CD4-positive, CD25-positive, alpha-beta regulatory T cell (primary cell): ENCODE measurements at regions not wholly inside any gene's neighbourhood (a gene's known extent, or its start where the extent isn't known, plus 50 kb on each side); places are given as distances from the start of the nearest gene placed in this dataset.

Source experiments
- ATAC-seq, 2 donors: fragments of 150-1000 bp; cut with Tn5 transposase; one replicate each; pipeline ENCODE4 v1.10.0; 2021; ENCODE audit warnings: low read depth in 2 of 2, moderate number of reproducible peaks in 2 of 2, moderate library complexity in 1 of 2
- DNase-seq, 3 donors: peaks; one replicate each; pipeline versions ENCODE4 v3.0.0 to v3.0.0-alpha.2; 2012 to 2022; ENCODE audit warnings: mixed read lengths in 1 of 3
- H3K27ac ChIP-seq: one replicate; pipeline ENCODE4 v1.7.0; 2013; ENCODE audit warnings: mild to moderate bottlenecking, low read length; ENCODE audit not compliant: insufficient read depth, poor library complexity, severe bottlenecking
- H3K27me3 ChIP-seq: one replicate; pipeline ENCODE4 v1.7.0; 2013; ENCODE audit warnings: low read length; ENCODE audit not compliant: control insufficient read depth, insufficient read depth
- H3K36me3 ChIP-seq: one replicate; pipeline ENCODE4 v1.7.0; 2013; ENCODE audit warnings: mild to moderate bottlenecking, low read length, moderate library complexity; ENCODE audit not compliant: control insufficient read depth, insufficient read depth
- H3K4me1 ChIP-seq: 2 replicates; pipeline ENCODE4 v1.7.0; 2013; ENCODE audit warnings: mild to moderate bottlenecking, low read length; ENCODE audit not compliant: insufficient read depth, control insufficient read depth, poor library complexity, severe bottlenecking
- H3K4me3 ChIP-seq: one replicate; pipeline ENCODE4 v1.7.0; 2013; ENCODE audit warnings: low read depth, mild to moderate bottlenecking, low read length, moderate library complexity
- H3K9me3 ChIP-seq, 2 experiments: 1 replicate in 1 of 2; 2 replicates in 1 of 2; pipeline ENCODE4 v1.7.0; 2013; ENCODE audit warnings: low read length in 2 of 2, mild to moderate bottlenecking in 1 of 2, moderate library complexity in 1 of 2; ENCODE audit not compliant: control insufficient read depth in 2 of 2
- H3K27ac Mint-ChIP-seq, 3 donors: one replicate each; pipeline ENCODE4 v1.8.0; 2020 to 2022; ENCODE audit warnings: mild to moderate bottlenecking in 3 of 3, mixed read lengths in 3 of 3, moderate library complexity in 2 of 3
- H3K27me3 Mint-ChIP-seq: one replicate; pipeline ENCODE4 v1.8.0; 2022; ENCODE audit warnings: mild to moderate bottlenecking, mixed read lengths
- H3K36me3 Mint-ChIP-seq: one replicate; pipeline ENCODE4 v1.8.0; 2020; ENCODE audit warnings: mixed read lengths
- H3K4me1 Mint-ChIP-seq, 4 donors: one replicate each; pipeline ENCODE4 v1.8.0; 2020 to 2022; ENCODE audit warnings: mixed read lengths in 4 of 4, mild to moderate bottlenecking in 1 of 4
- H3K4me3 Mint-ChIP-seq, 4 donors: one replicate each; pipeline ENCODE4 v1.8.0; 2020 to 2022; ENCODE audit warnings: mild to moderate bottlenecking in 4 of 4, mixed read lengths in 4 of 4, moderate library complexity in 3 of 4
- H3K9me3 Mint-ChIP-seq, 7 donors: one replicate each; pipeline ENCODE4 v1.8.0; 2020 to 2022; ENCODE audit warnings: mixed read lengths in 7 of 7, mild to moderate bottlenecking in 3 of 7, moderate library complexity in 2 of 7

DNA sequence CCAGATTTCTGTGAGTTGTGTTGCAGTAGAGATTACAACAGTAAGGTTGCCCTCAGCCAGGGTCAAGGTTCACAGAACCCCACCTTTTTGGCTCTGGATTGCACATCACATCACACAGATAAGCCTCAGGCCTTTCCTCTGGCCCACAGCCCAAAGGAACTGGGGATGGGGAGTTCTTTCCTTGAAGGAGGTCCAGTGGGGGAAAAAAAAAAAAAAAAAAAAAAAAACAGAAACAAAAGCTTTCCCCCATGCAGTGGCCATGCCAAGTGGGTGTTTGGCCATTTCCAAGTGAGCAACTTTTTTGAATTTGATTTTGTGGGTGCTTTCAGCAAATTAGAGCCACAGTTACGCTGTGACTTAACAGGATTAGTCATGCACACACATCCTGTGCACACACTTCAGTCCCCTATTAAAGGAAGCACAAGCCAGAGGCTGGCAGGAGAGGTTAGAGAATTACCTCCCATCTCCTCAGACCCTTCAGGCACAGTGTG, 79.3 kb upstream of the NANOS1 start:
- no peak for ATAC-seq
- H3K4me1 Mint-ChIP-seq = no peaks in the 10 kb centered on the region
- H3K27me3 Mint-ChIP-seq = peaks cover 36% of the 10 kb centered on the region
- no peak overlapping the region for H3K27ac Mint-ChIP-seq
- H3K9me3 ChIP-seq = no peaks in the 10 kb centered on the region
- no peaks in the 10 kb centered on the region for H3K4me1 ChIP-seq
- H3K36me3 Mint-ChIP-seq = no peaks in the 10 kb centered on the region
- peaks cover 5% of the 10 kb centered on the region for H3K27me3 ChIP-seq
- no peak overlapping the region for H3K4me3 Mint-ChIP-seq
- no peak overlapping the region for H3K4me3 ChIP-seq
- H3K9me3 Mint-ChIP-seq = peaks cover 0 to 3% (median 0%) of the 10 kb centered on the region in 7 donors
- no peak overlapping the region for H3K27ac ChIP-seq
- DNase-seq = no peak
- H3K36me3 ChIP-seq = no peaks in the 10 kb centered on the region

DNA sequence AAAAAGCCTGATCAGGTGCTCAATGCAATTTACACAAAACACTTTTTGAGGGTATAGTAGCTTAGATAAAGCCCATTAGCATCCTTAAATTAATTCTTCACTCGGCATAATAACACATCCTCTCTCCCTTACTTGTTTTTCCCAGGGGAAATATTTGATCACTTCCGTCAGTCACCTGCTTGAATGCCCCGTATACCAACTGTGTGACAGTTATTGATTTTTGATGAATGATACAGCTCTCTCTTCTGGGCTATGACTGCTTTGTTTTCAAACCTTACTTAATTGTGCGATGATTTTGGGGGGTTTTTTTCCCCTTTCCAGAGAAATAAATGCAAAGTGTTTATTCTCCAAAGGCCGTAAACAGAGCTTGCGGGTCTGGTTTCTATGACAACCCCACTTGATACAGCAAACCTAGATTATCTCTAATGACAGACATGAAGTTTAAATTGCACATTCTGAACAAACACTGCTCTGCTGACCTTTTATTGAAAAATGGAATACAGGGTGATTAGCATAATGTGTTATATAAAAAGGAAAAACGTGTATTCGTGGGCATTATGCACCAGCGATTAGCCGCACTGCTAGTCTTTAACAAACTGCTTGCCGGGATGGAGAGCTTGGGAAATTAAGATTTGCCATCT, 78.4 kb upstream of the NANOS1 start:
- no peak for DNase-seq
- Histone ChIP-seq H3K9me3 (no peaks in the 10 kb centered on the region), H3K36me3 (no peaks in the 10 kb centered on the region), H3K27me3 (peaks cover 2% of the 10 kb centered on the region), H3K4me1 (no peaks in the 10 kb centered on the region), H3K27ac (no peak overlapping the region), H3K4me3 (no peak overlapping the region)
- Mint-ChIP-seq H3K27ac (no peak overlapping the region), H3K4me1 (no peaks in the 10 kb centered on the region), H3K9me3 (peaks cover 0 to 3% (median 0%) of the 10 kb centered on the region in 7 donors), H3K36me3 (no peaks in the 10 kb centered on the region), H3K27me3 (peaks cover 41% of the 10 kb centered on the region), H3K4me3 (no peak overlapping the region)
- no peak for ATAC-seq

DNA sequence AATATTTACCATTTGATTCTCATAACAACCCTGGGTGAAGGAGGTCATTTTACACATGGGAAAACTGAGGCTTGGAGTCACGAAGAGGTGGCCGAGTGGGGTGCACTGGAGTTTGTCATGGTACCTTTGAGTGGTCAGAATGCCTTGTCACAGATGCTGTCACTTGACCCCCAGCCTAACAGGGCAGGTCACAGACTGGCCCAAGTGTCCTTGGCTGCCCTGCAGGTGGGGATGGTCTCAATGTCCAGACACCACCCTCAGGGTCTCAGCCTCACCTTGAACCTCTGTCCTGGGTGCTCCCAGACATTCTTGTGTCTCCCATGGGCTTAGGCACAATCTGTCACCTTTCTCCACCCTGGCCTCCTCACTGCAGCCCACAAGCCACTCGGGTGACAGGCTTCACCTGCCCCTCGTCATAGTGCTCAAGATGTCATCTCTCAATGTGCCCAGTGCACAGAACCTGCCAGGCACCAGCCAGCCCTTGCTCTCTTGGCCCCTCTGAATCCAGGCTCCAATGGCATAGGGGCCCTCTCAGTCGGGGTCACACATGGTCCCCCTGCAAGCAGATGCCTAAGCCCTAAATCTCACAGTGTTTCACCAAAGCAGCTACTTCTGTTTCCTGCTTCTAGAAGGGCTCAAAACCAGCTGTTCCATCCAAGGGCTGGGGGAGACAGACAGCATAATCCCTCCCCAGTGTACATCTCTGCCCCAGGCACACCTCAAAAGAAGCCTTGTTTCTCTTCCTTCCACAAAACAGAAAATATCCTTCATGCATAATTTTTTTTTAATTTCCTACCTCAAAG, 76.8 kb upstream of the NANOS1 start:
- no peaks in the 10 kb centered on the region for H3K4me1 Mint-ChIP-seq
- peaks cover 41% of the 10 kb centered on the region for H3K27me3 Mint-ChIP-seq
- H3K4me3 ChIP-seq = no peak overlapping the region
- peaks cover 2% of the 10 kb centered on the region for H3K27me3 ChIP-seq
- H3K36me3 ChIP-seq = no peaks in the 10 kb centered on the region
- no peaks in the 10 kb centered on the region for H3K36me3 Mint-ChIP-seq
- H3K27ac ChIP-seq = no peak overlapping the region
- H3K4me1 ChIP-seq = no peaks in the 10 kb centered on the region
- DNase-seq = no peak
- no peaks in the 10 kb centered on the region for H3K9me3 ChIP-seq
- H3K27ac Mint-ChIP-seq = no peak overlapping the region
- no peak for ATAC-seq
- no peak overlapping the region for H3K4me3 Mint-ChIP-seq
- peaks cover 0 to 3% (median 0%) of the 10 kb centered on the region in 7 donors for H3K9me3 Mint-ChIP-seq

DNA sequence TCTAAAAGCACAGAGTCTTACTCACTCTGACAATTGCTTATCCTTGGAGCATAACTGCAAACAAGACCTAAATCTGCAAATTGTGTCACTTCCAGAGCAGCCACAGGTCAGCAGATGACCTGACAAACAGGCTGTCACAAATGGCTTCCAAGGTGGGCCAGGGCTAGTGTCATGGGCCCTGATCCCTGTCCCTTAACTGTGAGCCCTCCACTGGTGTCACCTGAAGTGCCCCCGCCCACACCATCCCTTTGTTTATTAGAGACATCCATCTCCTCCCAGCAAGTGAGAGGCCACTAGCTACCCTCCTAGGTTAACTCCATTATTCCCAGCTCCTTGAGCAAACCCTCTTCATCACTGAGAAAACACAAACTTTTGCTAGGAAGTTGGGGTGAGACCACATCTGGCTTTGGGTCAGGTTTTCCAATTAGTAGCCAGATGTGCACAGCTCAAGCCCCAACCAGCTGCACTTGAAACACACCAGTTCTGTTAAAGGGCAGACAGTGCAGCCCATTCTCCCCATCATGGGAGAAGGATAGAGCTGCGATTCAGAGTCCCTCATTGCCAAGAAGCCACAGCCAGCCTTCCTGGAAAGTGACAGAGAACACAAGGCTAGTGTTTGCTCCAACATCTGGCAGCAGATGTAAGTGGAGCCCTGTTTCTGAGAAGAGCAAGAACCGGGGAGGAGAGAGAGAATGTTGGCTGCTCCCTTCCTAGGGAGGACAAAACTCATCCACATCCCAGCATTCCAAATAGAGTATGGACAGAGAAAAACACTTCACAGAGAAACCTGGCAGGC, 75.7 kb upstream of the NANOS1 start:
- Histone ChIP-seq H3K27ac (no peak overlapping the region), H3K4me3 (no peak overlapping the region), H3K36me3 (no peaks in the 10 kb centered on the region), H3K4me1 (no peaks in the 10 kb centered on the region), H3K9me3 (no peaks in the 10 kb centered on the region), H3K27me3 (peaks cover 2% of the 10 kb centered on the region)
- Mint-ChIP-seq H3K9me3 (no peaks in the 10 kb centered on the region), H3K27ac (no peak overlapping the region), H3K4me3 (no peak overlapping the region), H3K4me1 (no peaks in the 10 kb centered on the region), H3K27me3 (peaks cover 31% of the 10 kb centered on the region), H3K36me3 (no peaks in the 10 kb centered on the region)
- DNase-seq (no peak), ATAC-seq (no peak)

DNA sequence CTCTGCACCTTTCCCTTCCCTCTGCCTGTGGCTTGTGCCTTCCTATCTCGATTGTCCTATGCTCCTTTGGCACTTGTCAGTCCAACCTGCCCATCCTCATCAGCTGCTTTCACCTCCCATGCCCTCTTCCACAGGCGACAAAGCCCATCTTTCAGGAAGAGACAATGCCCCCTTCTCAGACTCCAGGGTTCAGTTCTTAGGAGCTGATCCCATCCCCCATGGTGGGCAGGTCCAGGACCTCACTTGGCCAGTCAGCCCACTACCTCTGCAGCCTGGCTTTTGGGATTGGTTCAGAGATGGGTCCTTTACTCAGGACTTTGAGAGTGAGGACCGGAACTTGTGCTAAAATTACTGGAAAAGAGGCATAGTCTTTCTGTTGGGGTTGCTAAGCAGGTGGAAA, 74.0 kb upstream of the NANOS1 start:
- Histone ChIP-seq H3K4me1 (no peaks in the 10 kb centered on the region), H3K4me3 (no peak overlapping the region), H3K9me3 (no peaks in the 10 kb centered on the region), H3K27me3 (peaks cover 2% of the 10 kb centered on the region), H3K36me3 (no peaks in the 10 kb centered on the region), H3K27ac (no peak overlapping the region)
- Mint-ChIP-seq H3K27ac (no peak overlapping the region), H3K4me3 (no peak overlapping the region), H3K36me3 (no peaks in the 10 kb centered on the region), H3K27me3 (peaks cover 24% of the 10 kb centered on the region), H3K9me3 (no peaks in the 10 kb centered on the region), H3K4me1 (no peaks in the 10 kb centered on the region)
- no peak for DNase-seq
- ATAC-seq = no peak

DNA sequence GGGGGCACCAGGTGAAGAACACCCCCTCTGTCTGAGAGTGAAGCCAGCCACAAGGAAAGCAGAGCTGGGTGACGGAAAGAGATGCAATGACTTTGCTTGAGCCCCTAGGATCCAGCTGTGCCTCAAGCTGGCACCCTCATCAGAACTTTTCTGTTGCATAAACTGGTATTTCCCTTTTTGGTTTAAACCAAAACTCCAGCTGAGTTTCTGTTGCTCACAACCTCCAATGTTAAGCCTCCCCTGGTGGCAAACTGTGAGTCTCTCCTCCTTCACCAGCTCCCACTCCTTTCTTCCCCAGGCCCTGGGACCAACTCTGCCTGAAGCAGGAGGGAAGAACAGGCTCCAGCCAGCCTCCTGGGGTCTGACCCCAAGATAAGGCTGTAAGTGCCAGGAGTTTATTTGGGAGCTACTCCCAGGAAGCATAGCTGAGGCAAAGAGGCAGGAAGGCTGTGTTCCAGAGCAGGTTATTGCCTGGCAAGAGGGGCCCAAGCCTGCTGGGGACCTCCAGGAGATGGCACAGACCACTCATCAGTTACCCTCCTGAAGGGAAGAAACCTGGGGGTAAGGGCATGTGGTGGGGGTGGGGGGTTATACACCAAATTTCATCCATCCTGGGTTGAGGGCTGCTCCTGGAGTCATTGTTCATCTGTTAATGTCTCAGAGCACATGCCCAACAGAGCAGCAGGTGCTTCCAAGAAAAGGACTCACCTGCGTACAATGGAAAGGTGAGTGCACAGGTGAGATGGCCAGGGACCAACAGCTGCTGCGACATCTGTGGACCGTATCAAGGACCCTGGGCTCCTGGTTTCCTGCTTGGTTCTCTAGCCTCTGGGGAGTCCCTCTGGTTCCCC, 73.3 kb upstream of the NANOS1 start:
- peaks cover 23% of the 10 kb centered on the region for H3K27me3 Mint-ChIP-seq

DNA sequence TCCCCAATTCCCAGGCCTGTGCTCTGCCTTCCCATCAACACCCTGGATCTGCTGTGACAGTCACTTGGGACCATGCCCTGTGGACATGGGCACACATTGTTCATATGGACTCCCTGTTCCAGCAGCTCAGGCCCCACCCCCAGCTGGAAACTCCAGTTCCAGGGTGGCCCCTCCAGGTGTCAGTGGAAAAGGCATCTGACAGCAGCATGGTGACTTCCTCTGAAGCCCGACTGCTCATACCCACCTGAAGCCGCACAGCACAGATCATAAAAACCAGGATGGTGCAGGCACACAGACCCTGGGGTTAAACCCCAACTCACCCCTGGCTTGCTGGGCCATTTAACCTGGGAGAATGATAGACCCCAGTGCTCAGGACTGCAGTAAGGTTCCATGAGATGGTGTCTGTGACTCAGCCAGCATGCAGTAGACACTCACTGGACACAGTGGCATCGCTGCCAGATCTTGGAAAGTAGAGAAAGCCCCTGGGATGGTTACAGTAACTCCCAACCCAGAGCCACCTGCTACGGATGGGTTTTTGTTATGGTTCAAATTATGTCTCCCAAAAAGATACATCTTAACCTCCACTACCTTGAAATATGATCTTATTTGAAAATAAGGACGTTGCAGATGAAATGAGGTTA, 72.6 kb upstream of the NANOS1 start:
- Histone ChIP-seq H3K27ac (no peak overlapping the region), H3K9me3 (no peaks in the 10 kb centered on the region), H3K36me3 (no peaks in the 10 kb centered on the region), H3K4me1 (no peaks in the 10 kb centered on the region), H3K27me3 (no peaks in the 10 kb centered on the region), H3K4me3 (no peak overlapping the region)
- DNase-seq = no peak
- Mint-ChIP-seq H3K27me3 (peaks cover 19% of the 10 kb centered on the region), H3K4me1 (no peaks in the 10 kb centered on the region), H3K36me3 (no peaks in the 10 kb centered on the region), H3K4me3 (no peak overlapping the region), H3K27ac (no peak overlapping the region), H3K9me3 (no peaks in the 10 kb centered on the region)
- no peak for ATAC-seq

More for the DNA sequence above, 73.3 kb upstream of the NANOS1 start:
- Histone ChIP-seq H3K27me3 (peaks cover 2% of the 10 kb centered on the region), H3K4me3 (no peak overlapping the region), H3K27ac (no peak overlapping the region), H3K4me1 (no peaks in the 10 kb centered on the region), H3K36me3 (no peaks in the 10 kb centered on the region), H3K9me3 (no peaks in the 10 kb centered on the region)
- H3K4me1 Mint-ChIP-seq = no peaks in the 10 kb centered on the region
- ATAC-seq (no peak), DNase-seq (no peak)
- no peaks in the 10 kb centered on the region for H3K36me3 Mint-ChIP-seq
- no peak overlapping the region for H3K27ac Mint-ChIP-seq
- H3K9me3 Mint-ChIP-seq = no peaks in the 10 kb centered on the region
- no peak overlapping the region for H3K4me3 Mint-ChIP-seq
